ENCODE measurements at regions not wholly inside any gene's neighbourhood (a gene's known extent, or its start where the extent isn't known, plus 50 kb on each side); places are given as distances from the start of the nearest gene placed in this dataset.

DNA sequence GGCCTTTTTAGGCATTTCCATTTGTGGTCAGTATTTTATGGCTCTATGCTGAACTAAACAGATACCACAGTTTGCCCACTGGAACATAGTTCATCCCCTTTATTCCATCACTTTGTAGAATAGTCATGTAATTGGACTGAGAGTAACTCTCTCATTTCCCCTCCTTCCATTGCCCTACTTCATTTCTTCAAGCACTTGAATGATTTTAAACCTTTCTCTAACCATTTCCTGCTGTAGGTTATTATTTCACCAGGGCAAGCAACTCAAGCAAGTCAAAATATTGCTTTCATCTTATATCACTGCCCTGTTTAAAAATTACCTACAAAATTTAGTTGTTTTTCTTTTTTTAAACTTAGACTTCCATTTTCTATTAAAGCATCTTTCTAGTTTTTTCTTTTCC, 177.0 kb downstream of the RAP2B start (continued):
- TF ChIP-seq EED (IDR thresholded peaks at IDR 0.05; ENCODE audit: low read depth) (no peak), ZNF384 (IDR thresholded peaks at IDR 0.05; ENCODE audit: borderline replicate concordance, low read depth, low read length) (no peak), TCF7 (IDR thresholded peaks at IDR 0.05; ENCODE audit: borderline replicate concordance) (no peak), RAD21 (IDR thresholded peaks at IDR 0.05; ENCODE audit: insufficient read depth, low read depth, low read length) (no peak), PKNOX1 (IDR thresholded peaks at IDR 0.05) (no peak), RELA (IDR thresholded peaks at IDR 0.05; ENCODE audit: borderline replicate concordance, partially characterized antibody) (no peak), NRF1 (conservative IDR thresholded peaks at IDR 0.05; ENCODE audit: low read depth, low read length) (no peak), POLR2AphosphoS5 (IDR thresholded peaks at IDR 0.05; ENCODE audit: low read length) (no peak), CUX1 (IDR thresholded peaks at IDR 0.05; ENCODE audit: insufficient replicate concordance, low read depth, low read length) (no peak)
- TF ChIP-seq, protein P1, sequence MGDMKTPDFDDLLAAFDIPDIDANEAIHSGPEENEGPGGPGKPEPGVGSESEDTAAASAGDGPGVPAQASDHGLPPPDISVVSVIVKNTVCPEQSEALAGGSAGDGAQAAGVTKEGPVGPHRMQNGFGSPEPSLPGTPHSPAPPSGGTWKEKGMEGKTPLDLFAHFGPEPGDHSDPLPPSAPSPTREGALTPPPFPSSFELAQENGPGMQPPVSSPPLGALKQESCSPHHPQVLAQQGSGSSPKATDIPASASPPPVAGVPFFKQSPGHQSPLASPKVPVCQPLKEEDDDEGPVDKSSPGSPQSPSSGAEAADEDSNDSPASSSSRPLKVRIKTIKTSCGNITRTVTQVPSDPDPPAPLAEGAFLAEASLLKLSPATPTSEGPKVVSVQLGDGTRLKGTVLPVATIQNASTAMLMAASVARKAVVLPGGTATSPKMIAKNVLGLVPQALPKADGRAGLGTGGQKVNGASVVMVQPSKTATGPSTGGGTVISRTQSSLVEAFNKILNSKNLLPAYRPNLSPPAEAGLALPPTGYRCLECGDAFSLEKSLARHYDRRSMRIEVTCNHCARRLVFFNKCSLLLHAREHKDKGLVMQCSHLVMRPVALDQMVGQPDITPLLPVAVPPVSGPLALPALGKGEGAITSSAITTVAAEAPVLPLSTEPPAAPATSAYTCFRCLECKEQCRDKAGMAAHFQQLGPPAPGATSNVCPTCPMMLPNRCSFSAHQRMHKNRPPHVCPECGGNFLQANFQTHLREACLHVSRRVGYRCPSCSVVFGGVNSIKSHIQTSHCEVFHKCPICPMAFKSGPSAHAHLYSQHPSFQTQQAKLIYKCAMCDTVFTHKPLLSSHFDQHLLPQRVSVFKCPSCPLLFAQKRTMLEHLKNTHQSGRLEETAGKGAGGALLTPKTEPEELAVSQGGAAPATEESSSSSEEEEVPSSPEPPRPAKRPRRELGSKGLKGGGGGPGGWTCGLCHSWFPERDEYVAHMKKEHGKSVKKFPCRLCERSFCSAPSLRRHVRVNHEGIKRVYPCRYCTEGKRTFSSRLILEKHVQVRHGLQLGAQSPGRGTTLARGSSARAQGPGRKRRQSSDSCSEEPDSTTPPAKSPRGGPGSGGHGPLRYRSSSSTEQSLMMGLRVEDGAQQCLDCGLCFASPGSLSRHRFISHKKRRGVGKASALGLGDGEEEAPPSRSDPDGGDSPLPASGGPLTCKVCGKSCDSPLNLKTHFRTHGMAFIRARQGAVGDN (IDR thresholded peaks at IDR 0.05), result no peak

All from GM12878 (cell line).